GM12864 (cell line): ENCODE measurements at regions not wholly inside any gene's neighbourhood (a gene's known extent, or its start where the extent isn't known, plus 50 kb on each side); places are given as distances from the start of the nearest gene placed in this dataset.

ENCODE experiments used
- DNase-seq: peaks from one replicate; pipeline ENCODE4 v3.0.0-alpha.2; 2011; ENCODE audit warnings: low read depth
- H3K4me3 ChIP-seq: 2 replicates; pipeline ENCODE4 v1.5.1; 2011; ENCODE audit warnings: mild to moderate bottlenecking, low read depth, low read length, control low read depth
- CTCF ChIP-seq: IDR thresholded peaks from 2 replicates; pipeline ENCODE4 v1.5.1; 2011; ENCODE audit warnings: low read depth, mild to moderate bottlenecking, moderate library complexity, low read length, control low read depth, inconsistent platforms; ENCODE audit errors: missing control alignments

- no peak overlapping the region for H3K4me3 ChIP-seq
- no peak for DNase-seq
- no peak for TF ChIP-seq CTCF
Observed at GRCh38 chr7:118000480-118001202, 127.4 kb upstream of the CTTNBP2 start.

DNA sequence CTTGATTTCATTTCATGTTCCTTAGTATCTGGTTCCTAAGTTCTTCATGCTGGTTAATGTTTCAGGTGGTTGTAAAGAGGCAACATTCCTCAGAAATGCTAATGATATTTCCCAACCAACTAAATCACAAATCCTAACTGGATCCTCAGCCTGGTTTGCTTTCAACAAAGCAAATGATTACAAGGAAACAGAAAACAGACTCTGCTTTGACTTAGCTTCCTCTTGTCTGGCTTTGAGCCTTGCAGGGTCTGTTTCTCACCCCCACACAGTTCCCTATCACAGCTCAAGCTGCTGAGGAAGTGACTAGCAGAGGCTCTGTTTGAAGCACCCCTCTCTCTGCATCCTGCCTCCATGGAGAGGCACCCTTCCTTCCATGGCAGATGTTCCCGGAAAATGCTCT lies 130.2 kb upstream of the CTTNBP2 start:
- H3K4me3 ChIP-seq, result no peak overlapping the region
- TF ChIP-seq CTCF, result no peak
- no peak for DNase-seq

DNA sequence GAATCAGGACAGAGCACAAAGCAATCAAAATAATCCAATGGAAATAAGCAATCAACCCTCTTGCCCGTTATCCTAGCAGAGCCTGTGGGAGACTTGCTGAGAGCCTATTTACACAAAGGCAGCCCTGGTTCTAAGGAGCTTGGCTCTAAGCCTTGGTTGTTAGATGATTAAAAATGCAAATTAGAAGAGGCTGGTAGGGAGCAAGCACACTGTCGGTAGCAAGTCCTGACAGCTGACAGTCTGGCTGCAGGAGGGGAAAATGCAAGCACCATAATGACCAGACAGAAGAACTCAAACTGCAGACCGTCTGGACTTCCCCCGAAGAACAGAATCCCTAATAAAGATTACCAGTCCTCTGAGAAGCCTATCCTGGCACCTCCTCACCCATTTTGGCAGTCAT lies 131.8 kb upstream of the CTTNBP2 start:
- DNase-seq, result no peak
- no peak overlapping the region for H3K4me3 ChIP-seq
- TF ChIP-seq CTCF, result no peak

- H3K4me3 ChIP-seq, result no peak overlapping the region
- DNase-seq, result no peak
- no peak for TF ChIP-seq CTCF
Observed at GRCh38 chr7:118006979-118007378, 133.7 kb upstream of the CTTNBP2 start.

DNA sequence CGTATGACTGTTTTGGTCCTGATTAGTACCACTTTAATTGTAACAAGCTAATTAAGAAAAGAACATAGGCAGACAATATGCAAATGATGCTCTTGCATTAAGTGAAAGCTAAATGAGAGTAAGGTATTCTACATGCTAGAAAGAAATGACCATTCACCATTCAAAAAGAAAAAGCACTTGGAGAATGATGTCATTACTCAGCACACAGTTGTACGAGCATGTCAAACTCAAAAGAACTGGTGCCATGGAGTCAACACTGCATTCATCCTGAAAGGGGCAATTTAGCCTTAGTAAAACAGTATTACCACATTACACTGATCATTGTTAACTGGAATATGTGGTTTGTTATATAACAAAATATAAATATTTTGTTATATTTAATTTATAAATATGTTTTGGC lies 136.2 kb upstream of the CTTNBP2 start:
- no peak for TF ChIP-seq CTCF
- DNase-seq, result no peak
- no peak overlapping the region for H3K4me3 ChIP-seq

- DNase-seq, result no peak
- no peak overlapping the region for H3K4me3 ChIP-seq
- no peak for TF ChIP-seq CTCF
Observed at GRCh38 chr7:118011652-118012051, 138.4 kb upstream of the CTTNBP2 start.
